ENCODE measurements at regions not wholly inside any gene's neighbourhood (a gene's known extent, or its start where the extent isn't known, plus 50 kb on each side); places are given as distances from the start of the nearest gene placed in this dataset.

- no peak overlapping the region for H3K4me3 Mint-ChIP-seq
- no peak overlapping the region for H3K27ac Mint-ChIP-seq
- TF ChIP-seq CTCF (IDR thresholded peaks at IDR 0.05) (no peak), EZH2 (IDR thresholded peaks at IDR 0.05; ENCODE audit: borderline replicate concordance, insufficient read depth, low read depth, low read length, poor library complexity, severe bottlenecking) (no peak)
Measured at GRCh38 chr1:170321113-170321512, 175.4 kb downstream of the NTMT2 start.

GRCh38 chr1:170326186-170326585 is 180.4 kb downstream of the NTMT2 start:
- no peak overlapping the region for H3K4me2 ChIP-seq (replicated peaks; ENCODE audit: low read depth, low read length, poor library complexity, severe bottlenecking)
- WGBS (ENCODE audit: insufficient coverage) = no CpG with 5 or more reads among the region's 1 CpG
- no peak for ATAC-seq (ENCODE audit: low read depth)
- H2AFZ ChIP-seq (ENCODE audit: insufficient read depth, low read depth, low read length, poor library complexity, severe bottlenecking) = no peak overlapping the region
- Mint-ChIP-seq H3K4me3 (no peak overlapping the region), H3K9me3 (ENCODE audit: insufficient read depth) (peaks cover 3% of the 10 kb centered on the region), H3K27ac (no peak overlapping the region), H3K27me3 (no peaks in the 10 kb centered on the region), H3K4me1 (no peaks in the 10 kb centered on the region)
- no peaks in the 10 kb centered on the region for H3K79me2 ChIP-seq (ENCODE audit: control insufficient read depth, insufficient read depth, low read length)
- no peak for DNase-seq
- POLR2A ChIA-PET = no interaction called here
- no peaks in the 10 kb centered on the region for H4K20me1 ChIP-seq (ENCODE audit: control insufficient read depth, insufficient read depth, low read length, poor library complexity, severe bottlenecking)
- no peak for TF ChIP-seq EZH2 (IDR thresholded peaks at IDR 0.05; ENCODE audit: borderline replicate concordance, insufficient read depth, low read depth, low read length, poor library complexity, severe bottlenecking)
- no peaks in the 10 kb centered on the region for H3K4me1 ChIP-seq (ENCODE audit: control insufficient read depth in 2 of 2, insufficient read depth in 2 of 2, low read length in 2 of 2)
- no peaks in the 10 kb centered on the region for H3K36me3 ChIP-seq (replicated peaks in 1 of 2; ENCODE audit: control extremely low read depth in 1 of 2, control insufficient read depth in 1 of 2, extremely low read depth in 1 of 2, insufficient read depth in 2 of 2, low read length in 1 of 2)
- H3K27me3 ChIP-seq (replicated peaks in 1 of 4; ENCODE audit: control extremely low read depth in 1 of 4, control insufficient read depth in 3 of 4, insufficient read depth in 4 of 4, low read length in 3 of 4) = no peaks in the 10 kb centered on the region
- H3K9ac ChIP-seq (ENCODE audit: low read length) = no peak overlapping the region
- no peak overlapping the region for H3K4me3 ChIP-seq (ENCODE audit: control extremely low read depth in 1 of 5, extremely low read depth in 1 of 5, insufficient read depth in 1 of 5, low read depth in 2 of 5, low read length in 4 of 5)
- intact Hi-C loops (cut with micrococcal nuclease) = no loop called here
- peaks cover 0 to 4% (median 0%) of the 10 kb centered on the region in 3 donors for H3K9me3 ChIP-seq (ENCODE audit: control extremely low read depth in 1 of 3, control insufficient read depth in 2 of 3, insufficient read depth in 1 of 3, low read length in 2 of 3)
- CTCF ChIA-PET = no interaction called here
- H3K27ac ChIP-seq (ENCODE audit: low read length in 2 of 2) = no peak overlapping the region

More at GRCh38 chr1:170321113-170321512, 175.4 kb downstream of the NTMT2 start:
- DNase-seq (no peak), ATAC-seq (ENCODE audit: low read depth) (no peak)
- ChIA-PET POLR2A (no interaction called here), CTCF (no interaction called here)
- no peak overlapping the region for H3K27ac ChIP-seq (ENCODE audit: low read length in 2 of 2)
- intact Hi-C loops (cut with micrococcal nuclease) = no loop called here
- H3K36me3 ChIP-seq (replicated peaks in 1 of 2; ENCODE audit: control extremely low read depth in 1 of 2, control insufficient read depth in 1 of 2, extremely low read depth in 1 of 2, insufficient read depth in 2 of 2, low read length in 1 of 2) = no peaks in the 10 kb centered on the region
- H3K4me1 Mint-ChIP-seq = no peaks in the 10 kb centered on the region
- H3K27me3 Mint-ChIP-seq = no peaks in the 10 kb centered on the region
- H2AFZ ChIP-seq (ENCODE audit: insufficient read depth, low read depth, low read length, poor library complexity, severe bottlenecking) = no peak overlapping the region
- H3K9me3 ChIP-seq (ENCODE audit: control extremely low read depth in 1 of 3, control insufficient read depth in 2 of 3, insufficient read depth in 1 of 3, low read length in 2 of 3) = peaks cover 0 to 4% (median 0%) of the 10 kb centered on the region in 3 donors
- peaks cover 3% of the 10 kb centered on the region for H3K9me3 Mint-ChIP-seq (ENCODE audit: insufficient read depth)
- no peak overlapping the region for H3K4me2 ChIP-seq (replicated peaks; ENCODE audit: low read depth, low read length, poor library complexity, severe bottlenecking)
- H3K27me3 ChIP-seq (replicated peaks in 1 of 4; ENCODE audit: control extremely low read depth in 1 of 4, control insufficient read depth in 3 of 4, insufficient read depth in 4 of 4, low read length in 3 of 4) = no peaks in the 10 kb centered on the region
- H4K20me1 ChIP-seq (ENCODE audit: control insufficient read depth, insufficient read depth, low read length, poor library complexity, severe bottlenecking) = no peaks in the 10 kb centered on the region
- no peaks in the 10 kb centered on the region for H3K79me2 ChIP-seq (ENCODE audit: control insufficient read depth, insufficient read depth, low read length)
- no peaks in the 10 kb centered on the region for H3K4me1 ChIP-seq (ENCODE audit: control insufficient read depth in 2 of 2, insufficient read depth in 2 of 2, low read length in 2 of 2)
- no peak overlapping the region for H3K9ac ChIP-seq (ENCODE audit: low read length)
- no peak overlapping the region for H3K4me3 ChIP-seq (ENCODE audit: control extremely low read depth in 1 of 5, extremely low read depth in 1 of 5, insufficient read depth in 1 of 5, low read depth in 2 of 5, low read length in 4 of 5)
- 94% methylated on average over 4 of the region's 6 CpGs for WGBS (ENCODE audit: insufficient coverage)

All from B cell (primary cell).